ENCODE measurements at regions not wholly inside any gene's neighbourhood (a gene's known extent, or its start where the extent isn't known, plus 50 kb on each side); places are given as distances from the start of the nearest gene placed in this dataset.
"Not testable (repeated sequence)": the region's sequence is repeated elsewhere in the genome, so short reads cannot be mapped to it uniquely, and the experiment has no call there.

GRCh38 chr1:163589735-163590134 lies 268.0 kb downstream of the NUF2 start:
- Histone ChIP-seq H3K27ac (no peak overlapping the region), H3K9me3 (replicated peaks in 1 of 11) (peaks cover 5 to 24% (median 13%) of the 10 kb centered on the region in 11 experiments; a peak in 18 of 22 replicates), H4K20me1 (no peaks in the 10 kb centered on the region), H3K4me3 (no peak overlapping the region), H3K36me3 (no peaks in the 10 kb centered on the region), H3K27me3 (no peaks in the 10 kb centered on the region), H3K9ac (no peak overlapping the region), H3K4me1 (peaks cover 0 to 7% (median 0%) of the 10 kb centered on the region in 10 experiments; a peak in 3 of 20 replicates), H3K4me2 (0 out of 22 replicates have a peak overlapping the region, but pooled peaks of 1 of the 11 experiments have one; percentile 0)
- no peak for TF ChIP-seq Cebpa-rat (IDR thresholded peaks at IDR 0.05)

- not testable (repeated sequence) for H3K27me3 ChIP-seq, H3K36me3 ChIP-seq, H3K4me2 ChIP-seq, H3K27ac ChIP-seq, H3K4me1 ChIP-seq, H4K20me1 ChIP-seq, H3K4me3 ChIP-seq, H3K9ac ChIP-seq
- H3K9me3 ChIP-seq (replicated peaks in 1 of 11): peaks cover 14 to 33% (median 22%) of the 10 kb centered on the region in 11 experiments; a peak in 19 of 22 replicates
Observed at GRCh38 chr1:163591131-163591530, 269.4 kb downstream of the NUF2 start.

GRCh38 chr1:163592623-163593022 lies 270.9 kb downstream of the NUF2 start:
- not testable (repeated sequence) for H3K4me2 ChIP-seq, H3K27me3 ChIP-seq, H3K9ac ChIP-seq, H3K36me3 ChIP-seq, H3K27ac ChIP-seq, H3K4me3 ChIP-seq, H4K20me1 ChIP-seq
- Histone ChIP-seq H3K9me3 (replicated peaks in 1 of 11) (peaks cover 14 to 33% (median 22%) of the 10 kb centered on the region in 11 experiments; a peak in 19 of 22 replicates), H3K4me1 (peaks cover 0 to 20% (median 13%) of the 10 kb centered on the region in 10 experiments; a peak in 16 of 20 replicates)

GRCh38 chr1:163596106-163596505 lies 274.4 kb downstream of the NUF2 start:
- not testable (repeated sequence) for H3K27ac ChIP-seq
- peak overlapping the region in 2 of 11 experiments; percentile 46 to 67; a peak in 1 of 22 replicates for H3K4me2 ChIP-seq

GRCh38 chr1:163596541-163597258 lies 274.9 kb downstream of the NUF2 start:
- H3K27me3 ChIP-seq: no peaks in the 10 kb centered on the region
- H3K36me3 ChIP-seq: no peaks in the 10 kb centered on the region
- H3K27ac ChIP-seq: no peak overlapping the region
- peaks cover 0 to 22% (median 12%) of the 10 kb centered on the region in 10 experiments; a peak in 16 of 20 replicates for H3K4me1 ChIP-seq
- peak overlapping the region in 10 of 11 experiments; percentile 1 to 73 (median 45); a peak in 15 of 22 replicates for H3K4me2 ChIP-seq
- H3K9ac ChIP-seq: no peak overlapping the region
- peaks cover 21 to 40% (median 31%) of the 10 kb centered on the region in 11 experiments; a peak in 21 of 22 replicates for H3K9me3 ChIP-seq (replicated peaks in 1 of 11)
- no peak overlapping the region for H3K4me3 ChIP-seq
- no peak for TF ChIP-seq Cebpa-rat (IDR thresholded peaks at IDR 0.05)
- no peaks in the 10 kb centered on the region for H4K20me1 ChIP-seq

More at GRCh38 chr1:163596106-163596505, 274.4 kb downstream of the NUF2 start:
- H3K9me3 ChIP-seq (replicated peaks in 1 of 11): peaks cover 21 to 40% (median 31%) of the 10 kb centered on the region in 11 experiments; a peak in 21 of 22 replicates
- not testable (repeated sequence) for H3K9ac ChIP-seq, H3K36me3 ChIP-seq, H4K20me1 ChIP-seq, H3K4me3 ChIP-seq, H3K27me3 ChIP-seq
- H3K4me1 ChIP-seq: peaks cover 0 to 22% (median 12%) of the 10 kb centered on the region in 10 experiments; a peak in 16 of 20 replicates

- Histone ChIP-seq H3K4me2 (no peak overlapping the region), H3K27ac (no peak overlapping the region), H3K4me1 (no peaks in the 10 kb centered on the region), H3K4me3 (no peak overlapping the region), H3K27me3 (no peaks in the 10 kb centered on the region), H3K36me3 (no peaks in the 10 kb centered on the region), H3K9ac (no peak overlapping the region), H4K20me1 (no peaks in the 10 kb centered on the region), H3K9me3 (replicated peaks in 1 of 11) (peaks cover 3 to 10% (median 4%) of the 10 kb centered on the region in 11 experiments; a peak in 15 of 22 replicates)
- TF ChIP-seq Cebpa-rat (IDR thresholded peaks at IDR 0.05): no peak
Observed at GRCh38 chr1:163604321-163604720, 282.6 kb downstream of the NUF2 start.

- peaks cover 0 to 5% (median under 1%) of the 10 kb centered on the region in 11 experiments; a peak in 6 of 22 replicates for H3K9me3 ChIP-seq (replicated peaks in 1 of 11)
- no peaks in the 10 kb centered on the region for H4K20me1 ChIP-seq
- H3K27me3 ChIP-seq: no peaks in the 10 kb centered on the region
- no peaks in the 10 kb centered on the region for H3K36me3 ChIP-seq
- no peak overlapping the region for H3K4me3 ChIP-seq
- no peak overlapping the region for H3K27ac ChIP-seq
- no peak overlapping the region for H3K9ac ChIP-seq
- no peak for TF ChIP-seq Cebpa-rat (IDR thresholded peaks at IDR 0.05)
- H3K4me2 ChIP-seq: no peak overlapping the region
- H3K4me1 ChIP-seq: no peaks in the 10 kb centered on the region
Observed at GRCh38 chr1:163604896-163605295, 283.1 kb downstream of the NUF2 start.

- Histone ChIP-seq H3K4me3 (no peak overlapping the region), H3K9ac (no peak overlapping the region), H3K36me3 (no peaks in the 10 kb centered on the region), H3K4me2 (no peak overlapping the region), H3K27ac (no peak overlapping the region), H3K27me3 (no peaks in the 10 kb centered on the region), H3K4me1 (no peaks in the 10 kb centered on the region), H3K9me3 (replicated peaks in 1 of 11) (no peaks in the 10 kb centered on the region), H4K20me1 (no peaks in the 10 kb centered on the region)
- TF ChIP-seq Cebpa-rat (IDR thresholded peaks at IDR 0.05): no peak
Observed at GRCh38 chr1:163608979-163609378, 287.2 kb downstream of the NUF2 start.

- no peak for TF ChIP-seq Cebpa-rat (IDR thresholded peaks at IDR 0.05)
- H3K9me3 ChIP-seq (replicated peaks in 1 of 11): no peaks in the 10 kb centered on the region
- H3K4me3 ChIP-seq: no peak overlapping the region
- H3K4me1 ChIP-seq: no peaks in the 10 kb centered on the region
- H3K9ac ChIP-seq: no peak overlapping the region
- no peaks in the 10 kb centered on the region for H3K36me3 ChIP-seq
- H4K20me1 ChIP-seq: no peaks in the 10 kb centered on the region
- H3K4me2 ChIP-seq: no peak overlapping the region
- no peak overlapping the region for H3K27ac ChIP-seq
- H3K27me3 ChIP-seq: no peaks in the 10 kb centered on the region
Observed at GRCh38 chr1:163609858-163610257, 288.1 kb downstream of the NUF2 start.

- no peaks in the 10 kb centered on the region for H3K36me3 ChIP-seq
- H3K4me1 ChIP-seq: no peaks in the 10 kb centered on the region
- H3K4me3 ChIP-seq: no peak overlapping the region
- no peak overlapping the region for H3K27ac ChIP-seq
- no peak for TF ChIP-seq Cebpa-rat (IDR thresholded peaks at IDR 0.05)
- H3K4me2 ChIP-seq: no peak overlapping the region
- H3K9me3 ChIP-seq (replicated peaks in 1 of 11): no peaks in the 10 kb centered on the region
- H3K9ac ChIP-seq: no peak overlapping the region
- H4K20me1 ChIP-seq: no peaks in the 10 kb centered on the region
- no peaks in the 10 kb centered on the region for H3K27me3 ChIP-seq
Observed at GRCh38 chr1:163610486-163610885, 288.7 kb downstream of the NUF2 start.
